CD4-positive, alpha-beta T cell (primary cell): ENCODE measurements at regions not wholly inside any gene's neighbourhood (a gene's known extent, or its start where the extent isn't known, plus 50 kb on each side); places are given as distances from the start of the nearest gene placed in this dataset.

ENCODE experiments used
- ATAC-seq: fragments of 200-7000 bp; cut with Tn5 transposase; one replicate; pipeline ENCODE4 v1.10.0; 2022; ENCODE audit warnings: mild to moderate bottlenecking; ENCODE audit not compliant: poor library complexity
- CTCF ChIA-PET: fragments of 350-600 bp; sonication (Branson Sonifier 250); formaldehyde crosslinking; loops from one replicate; lab custom pipeline; 2021; ENCODE audit warnings: antibody characterized with exemption, inconsistent platforms; lab: Charles Lee
- POLR2A ChIA-PET: fragments of 350-600 bp; sonication (Branson Sonifier 250); formaldehyde crosslinking; loops from one replicate; lab custom pipeline; 2021; ENCODE audit warnings: antibody characterized with exemption, inconsistent platforms; lab: Charles Lee
- DNase-seq, 14 experiments: peaks; one replicate each; pipeline ENCODE4 v3.0.0-alpha.2; 2013 to 2020; ENCODE audit warnings: mixed read lengths in 2 of 14
- H3K27ac ChIP-seq, 2 donors: one replicate each; pipeline versions ENCODE4 v1.5.1 to v1.7.0; 2013; ENCODE audit warnings: low read length in 2 of 2, low read depth in 1 of 2, mild to moderate bottlenecking in 1 of 2
- H3K27me3 ChIP-seq, 2 experiments: 1 replicate in 1 of 2; 2 replicates in 1 of 2; pipeline versions ENCODE4 v1.6.1 to v1.7.0; 2013; ENCODE audit warnings: low read length in 2 of 2, control low read depth in 1 of 2, mild to moderate bottlenecking in 1 of 2, moderate library complexity in 1 of 2; ENCODE audit not compliant: insufficient read depth in 2 of 2, control insufficient read depth in 1 of 2
- H3K36me3 ChIP-seq: one replicate; pipeline ENCODE4 v1.6.1; 2013; ENCODE audit warnings: low read length, control low read depth; ENCODE audit not compliant: insufficient read depth
- H3K4me1 ChIP-seq: one replicate; pipeline ENCODE4 v1.6.1; 2013; ENCODE audit warnings: low read length, control low read depth; ENCODE audit not compliant: insufficient read depth
- H3K4me3 ChIP-seq: one replicate; pipeline ENCODE4 v1.5.1; 2013; ENCODE audit warnings: mild to moderate bottlenecking, low read length, moderate library complexity
- H3K9me3 ChIP-seq, 2 experiments: 1 replicate in 1 of 2; 2 replicates in 1 of 2; pipeline versions ENCODE4 v1.6.1 to v1.7.0; 2013; ENCODE audit warnings: low read length in 2 of 2, mild to moderate bottlenecking in 2 of 2, control low read depth in 1 of 2, moderate library complexity in 1 of 2; ENCODE audit not compliant: control insufficient read depth in 1 of 2, insufficient read depth in 1 of 2
- H3K27ac Mint-ChIP-seq: one replicate; pipeline ENCODE4 v1.8.0; 2020; ENCODE audit warnings: mixed read lengths
- H3K27me3 Mint-ChIP-seq: one replicate; pipeline ENCODE4 v1.8.0; 2021; ENCODE audit warnings: mixed read lengths
- H3K36me3 Mint-ChIP-seq: one replicate; pipeline ENCODE4 v1.8.0; 2021; ENCODE audit warnings: low read depth, mixed read lengths
- H3K4me1 Mint-ChIP-seq: one replicate; pipeline ENCODE4 v1.8.0; 2021; ENCODE audit warnings: low read depth, mixed read lengths
- H3K4me3 Mint-ChIP-seq: one replicate; pipeline ENCODE4 v1.8.0; 2020; ENCODE audit warnings: mild to moderate bottlenecking, mixed read lengths
- H3K9me3 Mint-ChIP-seq: one replicate; pipeline ENCODE4 v1.8.0; 2020; ENCODE audit warnings: mixed read lengths
- intact Hi-C, 2 experiments: fragments of 100-400 bp; cut with DNase I in 1 of 2; cut with micrococcal nuclease in 1 of 2; formaldehyde crosslinking; loops; one replicate each; pipeline versions ENCODE4 v1.15.1 to v1.9.0; 2023 to 2025; cut with DNase I, micrococcal nuclease
- TF ChIP-seq, protein P1 (sequence below): fragments of 200-600 bp; IDR thresholded peaks from one replicate; pipeline ENCODE4 v1.8.0; 2022; ENCODE audit warnings: antibody characterized with exemption, mild to moderate bottlenecking

DNA sequence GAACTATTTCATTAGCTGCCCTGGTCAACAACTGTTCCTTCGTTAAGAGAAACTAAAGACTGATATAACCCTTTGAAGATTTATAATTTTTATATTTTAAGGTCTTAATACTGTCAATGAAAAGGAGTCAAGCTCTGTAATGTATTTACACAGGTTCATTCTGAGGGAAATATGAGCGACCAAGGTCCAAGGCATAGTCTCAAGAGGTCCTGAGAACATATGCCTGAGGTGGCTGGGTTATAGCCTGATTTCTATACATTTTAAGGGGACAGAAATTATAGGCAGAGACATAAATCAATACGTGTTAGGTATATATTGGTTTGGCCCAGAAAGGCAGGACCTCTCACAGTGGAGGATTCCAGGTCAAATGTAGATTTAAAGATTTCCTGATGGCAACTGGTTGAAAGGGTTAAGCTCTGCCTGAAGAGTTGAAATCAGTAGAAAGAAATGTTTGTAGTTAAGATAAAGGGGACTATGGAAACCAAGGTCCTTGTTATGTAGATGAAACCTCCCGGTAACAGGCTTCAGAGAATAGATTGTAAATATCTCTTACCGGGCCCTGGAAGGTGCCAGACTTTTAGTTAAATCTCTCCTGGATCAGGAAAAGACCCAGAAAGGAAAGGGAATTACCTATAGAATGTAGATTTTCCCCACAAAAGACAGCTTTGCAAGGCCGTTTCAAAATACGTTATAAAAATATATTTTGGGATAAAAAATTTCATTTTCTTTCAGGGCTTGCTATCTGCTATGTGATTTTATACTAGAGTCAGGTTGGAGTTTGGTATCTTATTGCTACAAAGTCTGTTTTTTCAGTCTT, 107.3 kb upstream of the PRLR start:
- ChIA-PET POLR2A (no interaction called here), CTCF (no interaction called here)
- Mint-ChIP-seq H3K4me1 (no peaks in the 10 kb centered on the region), H3K27me3 (peaks cover 10% of the 10 kb centered on the region), H3K4me3 (no peak overlapping the region), H3K9me3 (no peaks in the 10 kb centered on the region), H3K36me3 (no peaks in the 10 kb centered on the region), H3K27ac (no peak overlapping the region)
- no peak for ATAC-seq
- DNase-seq: no peak
- Histone ChIP-seq H3K27ac (no peak overlapping the region), H3K4me3 (no peak overlapping the region), H3K36me3 (no peaks in the 10 kb centered on the region), H3K9me3 (no peaks in the 10 kb centered on the region), H3K4me1 (no peaks in the 10 kb centered on the region), H3K27me3 (peaks cover 0 to 4% of the 10 kb centered on the region in 2 experiments)
- TF ChIP-seq, protein P1, sequence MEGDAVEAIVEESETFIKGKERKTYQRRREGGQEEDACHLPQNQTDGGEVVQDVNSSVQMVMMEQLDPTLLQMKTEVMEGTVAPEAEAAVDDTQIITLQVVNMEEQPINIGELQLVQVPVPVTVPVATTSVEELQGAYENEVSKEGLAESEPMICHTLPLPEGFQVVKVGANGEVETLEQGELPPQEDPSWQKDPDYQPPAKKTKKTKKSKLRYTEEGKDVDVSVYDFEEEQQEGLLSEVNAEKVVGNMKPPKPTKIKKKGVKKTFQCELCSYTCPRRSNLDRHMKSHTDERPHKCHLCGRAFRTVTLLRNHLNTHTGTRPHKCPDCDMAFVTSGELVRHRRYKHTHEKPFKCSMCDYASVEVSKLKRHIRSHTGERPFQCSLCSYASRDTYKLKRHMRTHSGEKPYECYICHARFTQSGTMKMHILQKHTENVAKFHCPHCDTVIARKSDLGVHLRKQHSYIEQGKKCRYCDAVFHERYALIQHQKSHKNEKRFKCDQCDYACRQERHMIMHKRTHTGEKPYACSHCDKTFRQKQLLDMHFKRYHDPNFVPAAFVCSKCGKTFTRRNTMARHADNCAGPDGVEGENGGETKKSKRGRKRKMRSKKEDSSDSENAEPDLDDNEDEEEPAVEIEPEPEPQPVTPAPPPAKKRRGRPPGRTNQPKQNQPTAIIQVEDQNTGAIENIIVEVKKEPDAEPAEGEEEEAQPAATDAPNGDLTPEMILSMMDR: no peak
- intact Hi-C loops: no loop called here

- DNase-seq (no peak), ATAC-seq (no peak)
- ChIA-PET CTCF (no interaction called here), POLR2A (no interaction called here)
- H3K27me3 ChIP-seq: peaks cover 0 to 4% of the 10 kb centered on the region in 2 experiments
- H3K4me3 ChIP-seq: no peak overlapping the region
- Mint-ChIP-seq H3K36me3 (no peaks in the 10 kb centered on the region), H3K9me3 (peaks cover 2% of the 10 kb centered on the region), H3K27ac (no peak overlapping the region), H3K27me3 (peaks cover 10% of the 10 kb centered on the region), H3K4me1 (no peaks in the 10 kb centered on the region), H3K4me3 (no peak overlapping the region)
- TF ChIP-seq, protein P1: no peak
- H3K27ac ChIP-seq: no peak overlapping the region
- no peaks in the 10 kb centered on the region for H3K4me1 ChIP-seq
- no peaks in the 10 kb centered on the region for H3K36me3 ChIP-seq
- intact Hi-C loops: no loop called here
- H3K9me3 ChIP-seq: no peaks in the 10 kb centered on the region
These were observed 105.9 kb upstream of the PRLR start for GRCh38 chr5:35336230-35336629.

DNA sequence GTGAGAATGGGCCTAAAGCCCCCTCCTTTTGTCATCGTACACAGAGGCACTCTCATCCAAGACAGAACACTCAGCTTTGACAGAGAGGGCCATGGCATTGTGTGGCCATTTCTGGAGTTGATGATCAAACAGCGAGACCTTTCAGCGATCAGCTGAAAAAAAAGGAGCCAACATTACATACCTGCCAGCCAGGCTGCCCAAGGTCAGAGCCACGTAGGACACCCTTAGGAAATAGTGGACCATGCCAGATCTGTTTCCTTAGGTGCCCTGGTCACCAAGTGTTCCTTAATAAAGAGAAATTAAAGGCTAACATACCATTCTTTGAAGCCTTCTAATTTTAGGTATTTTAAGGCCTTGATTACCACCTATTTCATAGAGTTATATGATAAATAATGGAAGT, 105.5 kb upstream of the PRLR start:
- no peaks in the 10 kb centered on the region for H3K36me3 Mint-ChIP-seq
- DNase-seq: no peak
- H3K9me3 ChIP-seq: no peaks in the 10 kb centered on the region
- H3K4me3 ChIP-seq: no peak overlapping the region
- H3K4me1 ChIP-seq: no peaks in the 10 kb centered on the region
- H3K27me3 ChIP-seq: peaks cover 0 to 4% of the 10 kb centered on the region in 2 experiments
- no peak overlapping the region for H3K4me3 Mint-ChIP-seq
- ChIA-PET POLR2A (no interaction called here), CTCF (no interaction called here)
- intact Hi-C loops: no loop called here
- TF ChIP-seq, protein P1: no peak
- no peak for ATAC-seq
- H3K27ac ChIP-seq: no peak overlapping the region
- peaks cover 10% of the 10 kb centered on the region for H3K27me3 Mint-ChIP-seq
- peaks cover 3% of the 10 kb centered on the region for H3K9me3 Mint-ChIP-seq
- H3K4me1 Mint-ChIP-seq: no peaks in the 10 kb centered on the region
- H3K36me3 ChIP-seq: no peaks in the 10 kb centered on the region
- H3K27ac Mint-ChIP-seq: no peak overlapping the region
